Stomach smooth muscle (tissue), 2 donors: ENCODE measurements at regions not wholly inside any gene's neighbourhood (a gene's known extent, or its start where the extent isn't known, plus 50 kb on each side); places are given as distances from the start of the nearest gene placed in this dataset.

Experiments used
- H3K27ac ChIP-seq: one replicate; pipeline ENCODE4 v1.7.0; 2013; ENCODE audit warnings: mild to moderate bottlenecking, low read length, inconsistent platforms
- H3K27me3 ChIP-seq, 2 donors: one replicate each; pipeline ENCODE4 v1.7.0; 2013; ENCODE audit warnings: low read length in 2 of 2; ENCODE audit not compliant: insufficient read depth in 2 of 2, control insufficient read depth in 1 of 2
- H3K36me3 ChIP-seq, 2 donors: one replicate each; pipeline ENCODE4 v1.7.0; 2013; ENCODE audit warnings: low read length in 2 of 2; ENCODE audit not compliant: control insufficient read depth in 2 of 2, insufficient read depth in 2 of 2
- H3K4me1 ChIP-seq: one replicate; pipeline ENCODE4 v1.7.0; 2013; ENCODE audit warnings: low read length; ENCODE audit not compliant: control insufficient read depth, insufficient read depth
- H3K4me3 ChIP-seq, 2 donors: one replicate each; pipeline ENCODE4 v1.7.0; 2013; ENCODE audit warnings: low read length in 2 of 2
- H3K9ac ChIP-seq, 2 donors: one replicate each; pipeline ENCODE4 v1.7.0; 2013; ENCODE audit warnings: low read length in 2 of 2, mild to moderate bottlenecking in 1 of 2
- H3K9me3 ChIP-seq, 2 donors: one replicate each; pipeline ENCODE4 v1.7.0; 2013; ENCODE audit warnings: low read length in 2 of 2; ENCODE audit not compliant: control insufficient read depth in 2 of 2
- donor health status: healthy.
- donor health status: Pancreatic carcinoma.

GRCh38 chr12:127381043-127381668, 885.8 kb upstream of the TMEM132C start:
- H3K27me3 ChIP-seq: peaks cover 2 to 3% of the 10 kb centered on the region in 2 donors
- H3K9ac ChIP-seq: no peak overlapping the region
- H3K27ac ChIP-seq: no peak overlapping the region
- H3K4me1 ChIP-seq: peaks cover 4% of the 10 kb centered on the region
- H3K36me3 ChIP-seq: no peaks in the 10 kb centered on the region
- H3K4me3 ChIP-seq: peak overlapping the region; percentile 40 to 60
- H3K9me3 ChIP-seq: no peaks in the 10 kb centered on the region

DNA sequence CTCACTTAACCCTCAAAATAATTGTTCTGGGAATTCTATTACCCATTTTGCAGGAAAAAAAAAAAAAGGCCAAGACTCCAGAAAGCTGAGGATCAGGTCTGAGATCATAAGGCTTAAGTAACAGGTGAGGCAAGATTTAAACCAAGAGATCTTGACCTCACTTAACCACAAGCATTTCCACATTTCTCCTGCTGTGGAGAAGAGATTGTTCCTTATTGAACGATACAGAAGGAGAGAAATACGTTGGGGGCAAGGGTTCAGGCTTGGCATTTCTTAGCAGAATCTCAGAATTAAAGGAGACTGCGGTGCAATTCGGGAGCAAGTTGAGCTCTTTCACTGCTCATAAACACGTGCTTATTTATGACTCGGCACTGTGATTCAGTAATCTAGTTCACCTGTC, 885.3 kb upstream of the TMEM132C start:
- Histone ChIP-seq H3K27ac (no peak overlapping the region), H3K9ac (no peak overlapping the region), H3K4me3 (no peak overlapping the region), H3K27me3 (peaks cover 3% of the 10 kb centered on the region in 2 donors), H3K9me3 (no peaks in the 10 kb centered on the region), H3K4me1 (peaks cover 4% of the 10 kb centered on the region), H3K36me3 (no peaks in the 10 kb centered on the region)

DNA sequence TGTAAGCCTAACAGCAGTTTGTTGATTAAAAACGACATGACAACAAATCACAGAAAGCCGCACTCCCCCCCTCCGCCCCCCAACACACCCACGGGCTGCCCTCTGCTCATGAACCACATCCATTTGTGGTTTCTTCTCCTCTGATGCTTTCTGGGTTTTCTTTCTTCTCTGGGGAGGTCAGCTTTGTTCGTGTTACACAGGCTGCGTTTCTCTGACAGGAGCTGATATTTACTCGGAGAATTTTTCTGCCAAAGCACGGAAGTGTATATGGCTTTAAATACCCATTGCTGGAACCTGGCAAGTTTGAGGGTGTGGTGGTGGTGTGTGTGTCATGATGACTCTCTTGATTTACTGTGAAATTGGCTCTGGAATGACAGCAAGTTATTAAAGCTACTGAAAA, 883.7 kb upstream of the TMEM132C start:
- Histone ChIP-seq H3K4me3 (no peak overlapping the region), H3K27ac (no peak overlapping the region), H3K27me3 (peaks cover 3% of the 10 kb centered on the region in 2 donors), H3K9ac (no peak overlapping the region), H3K36me3 (no peaks in the 10 kb centered on the region), H3K4me1 (peaks cover 4% of the 10 kb centered on the region), H3K9me3 (no peaks in the 10 kb centered on the region)

DNA sequence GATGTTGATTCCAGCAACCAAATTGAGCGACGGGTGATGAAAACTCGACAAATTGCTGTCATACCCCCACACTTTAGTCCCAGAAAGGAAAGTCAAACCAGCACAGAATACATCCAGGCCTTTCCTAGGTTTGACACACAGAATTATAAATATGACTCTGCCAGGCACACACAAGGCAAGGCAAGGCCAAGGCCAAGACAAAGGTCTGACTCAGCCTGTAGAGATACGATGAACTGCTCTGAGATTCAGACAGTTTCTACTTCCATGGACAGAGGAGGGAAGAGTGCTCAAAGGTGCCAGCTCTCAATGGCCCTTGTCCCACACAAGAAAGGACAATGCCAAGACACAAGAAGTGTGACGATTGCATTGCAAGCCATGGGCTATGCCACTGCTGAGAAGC, 880.2 kb upstream of the TMEM132C start:
- Histone ChIP-seq H3K4me1 (no peaks in the 10 kb centered on the region), H3K4me3 (no peak overlapping the region), H3K27me3 (peaks cover 0 to 3% of the 10 kb centered on the region in 2 donors), H3K36me3 (no peaks in the 10 kb centered on the region), H3K9me3 (no peaks in the 10 kb centered on the region), H3K27ac (no peak overlapping the region), H3K9ac (no peak overlapping the region)

DNA sequence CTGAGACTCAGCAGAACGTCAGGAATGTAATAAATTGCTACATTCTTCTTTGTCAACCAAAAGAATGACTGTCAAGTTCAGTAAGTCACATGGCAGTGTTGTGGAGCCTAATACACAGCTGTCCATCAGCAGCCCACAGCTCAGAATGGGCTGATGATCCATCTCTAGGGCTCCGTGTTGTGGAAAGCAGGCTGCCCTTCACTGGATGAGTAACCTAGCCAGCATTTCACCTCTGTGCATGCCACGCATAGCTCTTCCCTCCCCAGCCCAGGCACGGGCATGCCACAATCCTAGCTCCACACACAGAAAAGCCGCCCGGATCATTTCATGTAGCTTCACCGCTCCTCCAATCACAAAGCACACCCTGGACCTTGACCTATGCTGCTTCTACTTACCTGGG, 878.0 kb upstream of the TMEM132C start:
- no peaks in the 10 kb centered on the region for H3K4me1 ChIP-seq
- no peak overlapping the region for H3K27ac ChIP-seq
- H3K9ac ChIP-seq: no peak overlapping the region
- H3K4me3 ChIP-seq: no peak overlapping the region
- no peaks in the 10 kb centered on the region for H3K36me3 ChIP-seq
- no peaks in the 10 kb centered on the region for H3K9me3 ChIP-seq
- peaks cover 0 to 3% of the 10 kb centered on the region in 2 donors for H3K27me3 ChIP-seq

DNA sequence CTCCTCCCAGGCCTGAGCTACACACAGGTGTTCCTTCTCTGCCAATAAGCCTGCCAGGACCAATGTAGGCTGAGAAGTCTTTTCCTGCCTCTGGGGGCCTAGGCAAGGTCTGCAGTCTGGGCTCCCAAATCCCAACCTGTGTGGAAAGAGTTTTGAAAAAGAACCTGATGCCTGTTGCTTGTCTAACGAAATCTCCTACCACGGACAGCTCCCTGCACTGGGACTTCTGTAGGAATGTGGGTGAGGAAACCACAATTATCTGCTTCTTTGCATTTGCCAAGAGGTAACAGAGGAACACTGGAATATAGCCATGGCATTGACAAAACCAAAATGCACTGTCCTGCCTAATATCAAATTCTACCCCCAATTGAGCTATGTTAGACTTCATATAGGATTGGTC, 877.0 kb upstream of the TMEM132C start:
- no peak overlapping the region for H3K9ac ChIP-seq

GRCh38 chr12:127393465-127393864, 873.5 kb upstream of the TMEM132C start:
- Histone ChIP-seq H3K9me3 (no peaks in the 10 kb centered on the region), H3K36me3 (no peaks in the 10 kb centered on the region), H3K27me3 (no peaks in the 10 kb centered on the region), H3K4me1 (no peaks in the 10 kb centered on the region), H3K4me3 (no peak overlapping the region), H3K27ac (no peak overlapping the region), H3K9ac (no peak overlapping the region)

More for the DNA sequence above, 877.0 kb upstream of the TMEM132C start:
- H3K4me3 ChIP-seq: no peak overlapping the region
- H3K4me1 ChIP-seq: no peaks in the 10 kb centered on the region
- no peak overlapping the region for H3K27ac ChIP-seq
- H3K27me3 ChIP-seq: peaks cover 0 to 3% of the 10 kb centered on the region in 2 donors
- H3K36me3 ChIP-seq: no peaks in the 10 kb centered on the region
- H3K9me3 ChIP-seq: no peaks in the 10 kb centered on the region

GRCh38 chr12:127393896-127394295, 873.1 kb upstream of the TMEM132C start:
- H3K27me3 ChIP-seq: no peaks in the 10 kb centered on the region

GRCh38 chr12:127396734-127397133, 870.2 kb upstream of the TMEM132C start:
- Histone ChIP-seq H3K36me3 (no peaks in the 10 kb centered on the region), H3K4me1 (no peaks in the 10 kb centered on the region), H3K4me3 (no peak overlapping the region), H3K27ac (no peak overlapping the region), H3K27me3 (no peaks in the 10 kb centered on the region), H3K9me3 (no peaks in the 10 kb centered on the region), H3K9ac (no peak overlapping the region)

More at GRCh38 chr12:127393896-127394295, 873.1 kb upstream of the TMEM132C start:
- Histone ChIP-seq H3K9me3 (no peaks in the 10 kb centered on the region), H3K36me3 (no peaks in the 10 kb centered on the region), H3K27ac (no peak overlapping the region), H3K4me1 (no peaks in the 10 kb centered on the region), H3K4me3 (no peak overlapping the region), H3K9ac (no peak overlapping the region)

DNA sequence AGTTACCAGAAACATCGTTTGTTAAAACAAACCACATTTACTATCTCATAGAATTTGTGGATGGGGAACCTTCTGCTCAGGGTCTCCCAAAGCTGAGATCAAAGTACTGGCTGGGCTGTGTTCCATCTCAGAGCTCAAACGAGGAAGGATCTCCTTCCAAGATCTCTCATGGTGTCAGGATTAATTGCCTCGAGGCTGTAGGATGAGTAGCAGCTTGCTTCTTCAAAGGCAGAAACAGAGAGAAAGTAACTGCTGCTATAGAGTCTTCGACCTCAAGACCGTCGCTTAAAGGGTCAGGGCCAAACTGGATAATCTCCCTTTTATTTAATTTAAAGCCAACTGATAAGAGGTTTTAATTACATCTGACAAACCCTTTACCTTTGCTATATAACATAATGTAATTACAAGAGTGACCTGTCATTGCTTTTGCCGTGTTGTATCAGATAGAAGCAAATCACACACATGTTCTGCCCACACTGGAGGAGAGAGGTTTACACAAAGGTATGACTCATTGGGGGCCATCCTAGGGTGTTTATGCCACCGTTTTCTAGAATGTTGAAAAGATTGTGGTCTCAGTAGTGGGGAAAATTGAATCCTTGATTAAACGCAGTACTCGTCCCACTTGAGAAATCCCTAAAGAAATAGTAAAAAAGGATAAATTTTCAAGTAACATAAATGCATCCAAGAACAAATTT, 868.8 kb upstream of the TMEM132C start:
- Histone ChIP-seq H3K4me3 (no peak overlapping the region), H3K27me3 (no peaks in the 10 kb centered on the region), H3K27ac (no peak overlapping the region), H3K9me3 (no peaks in the 10 kb centered on the region), H3K36me3 (no peaks in the 10 kb centered on the region), H3K9ac (no peak overlapping the region), H3K4me1 (no peaks in the 10 kb centered on the region)

GRCh38 chr12:127399451-127399850, 867.5 kb upstream of the TMEM132C start:
- Histone ChIP-seq H3K9ac (no peak overlapping the region), H3K27me3 (no peaks in the 10 kb centered on the region), H3K4me3 (no peak overlapping the region), H3K4me1 (no peaks in the 10 kb centered on the region), H3K36me3 (no peaks in the 10 kb centered on the region), H3K27ac (no peak overlapping the region), H3K9me3 (no peaks in the 10 kb centered on the region)
